ENCODE measurements at regions not wholly inside any gene's neighbourhood (a gene's known extent, or its start where the extent isn't known, plus 50 kb on each side); places are given as distances from the start of the nearest gene placed in this dataset.

DNA sequence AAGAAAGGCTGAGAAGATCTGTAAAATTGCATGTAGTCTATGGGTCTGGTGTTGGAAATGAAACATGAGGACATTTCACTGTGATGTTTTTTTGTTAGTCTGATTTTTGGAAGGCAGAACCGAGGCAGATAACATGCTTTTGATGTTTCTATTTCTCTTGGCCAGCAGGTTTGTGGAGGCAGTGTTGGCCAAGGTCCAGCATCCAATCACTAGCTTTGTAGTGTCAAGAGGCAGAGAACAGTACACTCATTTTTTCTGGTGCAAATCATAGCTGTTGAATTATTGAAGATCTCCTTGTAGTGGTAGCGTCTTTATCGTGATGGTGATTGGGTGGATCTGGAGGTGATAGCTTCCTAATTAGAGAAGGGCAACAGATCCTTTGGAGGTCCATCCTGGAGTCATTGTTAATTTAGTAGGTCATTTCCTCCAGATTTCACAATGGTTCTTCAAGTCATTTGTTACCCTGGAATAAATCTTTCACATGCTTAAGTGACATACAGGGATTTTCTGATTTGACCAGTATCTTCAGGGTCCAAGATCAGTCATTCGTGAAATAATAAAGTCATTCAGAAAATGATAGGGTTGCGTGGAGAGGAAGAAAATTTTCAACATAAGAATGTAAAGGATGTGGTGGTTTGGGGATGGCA lies 252.4 kb upstream of the CPNE8 start:
- no peak overlapping the region for H2BK12ac ChIP-seq (ENCODE audit: low read length)
- no peak overlapping the region for H2BK120ac ChIP-seq (ENCODE audit: insufficient read depth, low read length, poor library complexity)
- no peaks in the 10 kb centered on the region for H3K27me3 ChIP-seq (ENCODE audit: insufficient read depth, low read length)
- H4K12ac ChIP-seq (ENCODE audit: low read depth, low read length): no peak overlapping the region
- DNase-seq: no peak
- H3K79me2 ChIP-seq (ENCODE audit: control insufficient read depth, insufficient read depth, low read length, poor library complexity): no peaks in the 10 kb centered on the region
- no peak overlapping the region for H3K14ac ChIP-seq (ENCODE audit: low read length)
- no peak overlapping the region for H3K4me3 ChIP-seq (ENCODE audit: low read depth, low read length)
- no peak overlapping the region for H3K9ac ChIP-seq (ENCODE audit: low read length)
- H3K4me1 ChIP-seq (ENCODE audit: control insufficient read depth in 1 of 2, insufficient read depth in 2 of 2, low read length in 2 of 2): no peaks in the 10 kb centered on the region
- H2AK5ac ChIP-seq (ENCODE audit: low read length): no peak overlapping the region
- no peak overlapping the region for H2BK5ac ChIP-seq (ENCODE audit: low read depth, low read length, poor library complexity)
- H3K27ac ChIP-seq (ENCODE audit: low read depth, low read length): no peak overlapping the region
- H4K91ac ChIP-seq (ENCODE audit: low read depth, low read length): no peak overlapping the region
- no peak overlapping the region for H3K4me2 ChIP-seq (ENCODE audit: low read length)
- no peaks in the 10 kb centered on the region for H3K36me3 ChIP-seq (ENCODE audit: control insufficient read depth in 1 of 2, insufficient read depth in 2 of 2, low read length in 2 of 2)
- no peaks in the 10 kb centered on the region for H3K9me3 ChIP-seq (ENCODE audit: insufficient read depth, low read depth, low read length)
- no peak overlapping the region for H3K4ac ChIP-seq (ENCODE audit: low read depth, low read length)
- H4K8ac ChIP-seq (ENCODE audit: low read depth, low read length): no peak overlapping the region
- no peaks in the 10 kb centered on the region for H3K79me1 ChIP-seq (ENCODE audit: low read length)
- WGBS (ENCODE audit: extremely low coverage, insufficient coverage, insufficient read length): no CpG with 5 or more reads among the region's 5 CpGs
- no peak overlapping the region for H3K18ac ChIP-seq (ENCODE audit: low read length)
- H3K23ac ChIP-seq (ENCODE audit: low read length): no peak overlapping the region
- H2AFZ ChIP-seq (ENCODE audit: insufficient read depth, low read length, poor library complexity): no peak overlapping the region

DNA sequence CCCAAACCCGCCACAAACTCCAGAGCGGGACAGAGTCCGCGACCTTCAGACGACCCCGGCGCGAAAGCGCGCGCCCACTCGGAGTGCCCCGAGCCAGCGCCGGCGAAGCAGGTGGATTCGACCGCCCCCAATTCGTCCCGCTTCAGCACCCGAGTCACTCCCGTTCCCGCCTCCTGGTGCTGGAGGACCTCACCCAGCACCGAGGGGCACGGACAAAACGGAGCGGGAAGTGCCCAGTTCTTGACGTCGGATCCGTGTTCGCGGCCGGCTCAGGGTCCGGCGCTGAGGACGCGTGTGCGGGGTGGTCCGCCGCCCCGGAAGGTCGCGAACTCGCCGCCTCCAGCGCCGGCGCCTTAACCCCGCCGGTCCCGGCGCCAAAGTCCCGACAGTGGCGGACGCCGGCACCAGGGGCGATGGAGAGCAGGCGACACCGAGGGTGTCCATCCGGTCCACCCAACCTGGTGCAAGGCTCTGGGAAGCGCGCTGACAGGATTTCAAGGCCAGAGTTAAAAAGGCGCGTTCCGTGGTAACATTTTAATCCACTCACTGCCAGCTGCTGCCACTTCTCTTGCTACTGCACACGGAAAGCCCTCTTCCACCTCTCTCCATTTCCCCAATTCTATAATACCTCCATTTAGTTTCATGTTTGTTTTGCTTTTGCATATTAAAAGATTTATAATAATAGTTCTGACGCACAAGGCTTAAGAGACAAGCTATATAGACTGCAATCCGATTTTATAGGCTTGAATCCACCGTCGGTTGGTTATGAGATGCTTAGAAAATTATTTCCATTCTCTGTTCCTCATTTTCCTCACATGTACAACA lies 240.0 kb upstream of the CPNE8 start:
- Histone ChIP-seq H3K9ac (ENCODE audit: low read length) (no peak overlapping the region), H2AFZ (ENCODE audit: insufficient read depth, low read length, poor library complexity) (peak overlapping the region; percentile 25), H3K4ac (ENCODE audit: low read depth, low read length) (no peak overlapping the region), H3K36me3 (ENCODE audit: control insufficient read depth in 1 of 2, insufficient read depth in 2 of 2, low read length in 2 of 2) (no peaks in the 10 kb centered on the region), H3K4me3 (ENCODE audit: low read depth, low read length) (peak overlapping the region; percentile 30), H4K8ac (ENCODE audit: low read depth, low read length) (peak overlapping the region; percentile 74), H2BK12ac (ENCODE audit: low read length) (peak overlapping the region; percentile 27), H3K27ac (ENCODE audit: low read depth, low read length) (no peak overlapping the region), H2BK120ac (ENCODE audit: insufficient read depth, low read length, poor library complexity) (no peak overlapping the region), H3K23ac (ENCODE audit: low read length) (no peak overlapping the region), H3K27me3 (ENCODE audit: insufficient read depth, low read length) (no peaks in the 10 kb centered on the region), H3K4me2 (ENCODE audit: low read length) (peak overlapping the region; percentile 40), H3K79me2 (ENCODE audit: control insufficient read depth, insufficient read depth, low read length, poor library complexity) (peaks cover 2% of the 10 kb centered on the region), H2AK5ac (ENCODE audit: low read length) (no peak overlapping the region), H3K4me1 (ENCODE audit: control insufficient read depth in 1 of 2, insufficient read depth in 2 of 2, low read length in 2 of 2) (no peaks in the 10 kb centered on the region), H4K91ac (ENCODE audit: low read depth, low read length) (peak overlapping the region; percentile 56), H3K79me1 (ENCODE audit: low read length) (no peaks in the 10 kb centered on the region), H3K18ac (ENCODE audit: low read length) (no peak overlapping the region), H4K12ac (ENCODE audit: low read depth, low read length) (peak overlapping the region; percentile 18), H3K14ac (ENCODE audit: low read length) (no peak overlapping the region), H3K9me3 (ENCODE audit: insufficient read depth, low read depth, low read length) (peaks cover 4% of the 10 kb centered on the region), H2BK5ac (ENCODE audit: low read depth, low read length, poor library complexity) (no peak overlapping the region)
- no CpG with 5 or more reads among the region's 70 CpGs for WGBS (ENCODE audit: extremely low coverage, insufficient coverage, insufficient read length)
- peak; percentile 17 to 68 for DNase-seq

- no peaks in the 10 kb centered on the region for H3K36me3 ChIP-seq (ENCODE audit: control insufficient read depth in 1 of 2, insufficient read depth in 2 of 2, low read length in 2 of 2)
- no peak overlapping the region for H2BK5ac ChIP-seq (ENCODE audit: low read depth, low read length, poor library complexity)
- H3K4me1 ChIP-seq (ENCODE audit: control insufficient read depth in 1 of 2, insufficient read depth in 2 of 2, low read length in 2 of 2): no peaks in the 10 kb centered on the region
- H2BK12ac ChIP-seq (ENCODE audit: low read length): no peak overlapping the region
- no peak overlapping the region for H2AK5ac ChIP-seq (ENCODE audit: low read length)
- no peak overlapping the region for H3K27ac ChIP-seq (ENCODE audit: low read depth, low read length)
- peaks cover 2% of the 10 kb centered on the region for H3K79me2 ChIP-seq (ENCODE audit: control insufficient read depth, insufficient read depth, low read length, poor library complexity)
- no peak overlapping the region for H3K4ac ChIP-seq (ENCODE audit: low read depth, low read length)
- no peaks in the 10 kb centered on the region for H3K27me3 ChIP-seq (ENCODE audit: insufficient read depth, low read length)
- no peak overlapping the region for H4K8ac ChIP-seq (ENCODE audit: low read depth, low read length)
- DNase-seq: no peak
- H4K12ac ChIP-seq (ENCODE audit: low read depth, low read length): no peak overlapping the region
- H4K91ac ChIP-seq (ENCODE audit: low read depth, low read length): no peak overlapping the region
- H3K4me3 ChIP-seq (ENCODE audit: low read depth, low read length): no peak overlapping the region
- H3K79me1 ChIP-seq (ENCODE audit: low read length): no peaks in the 10 kb centered on the region
- no peak overlapping the region for H3K23ac ChIP-seq (ENCODE audit: low read length)
- H3K18ac ChIP-seq (ENCODE audit: low read length): no peak overlapping the region
- peak overlapping the region; percentile 45 for H2AFZ ChIP-seq (ENCODE audit: insufficient read depth, low read length, poor library complexity)
- H3K4me2 ChIP-seq (ENCODE audit: low read length): peak overlapping the region; percentile 40
- no CpG with 5 or more reads among the region's 41 CpGs for WGBS (ENCODE audit: extremely low coverage, insufficient coverage, insufficient read length)
- no peak overlapping the region for H3K14ac ChIP-seq (ENCODE audit: low read length)
- H2BK120ac ChIP-seq (ENCODE audit: insufficient read depth, low read length, poor library complexity): no peak overlapping the region
- peaks cover 4% of the 10 kb centered on the region for H3K9me3 ChIP-seq (ENCODE audit: insufficient read depth, low read depth, low read length)
- H3K9ac ChIP-seq (ENCODE audit: low read length): no peak overlapping the region
Observed at GRCh38 chr12:39144613-39145061, 239.2 kb upstream of the CPNE8 start.

DNA sequence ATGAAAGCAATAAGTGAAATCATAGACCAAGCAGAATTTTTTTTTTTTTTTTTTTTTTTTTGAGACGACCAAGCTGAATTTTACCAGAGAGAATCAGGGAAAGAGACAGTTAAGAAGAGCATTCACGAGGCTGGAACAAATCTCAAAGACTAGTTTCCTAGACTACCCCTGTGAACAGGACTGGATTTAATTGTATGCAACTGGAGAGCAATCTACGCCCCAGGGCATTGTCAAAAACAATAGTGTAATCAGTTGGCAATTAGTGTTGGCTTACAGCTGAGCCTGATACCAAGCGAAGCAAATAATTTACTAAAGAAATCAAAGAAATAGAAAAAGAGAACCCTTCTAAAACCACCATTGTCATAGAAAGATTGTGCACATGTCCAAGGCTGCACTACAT lies 232.9 kb upstream of the CPNE8 start:
- H3K79me1 ChIP-seq (ENCODE audit: low read length): no peaks in the 10 kb centered on the region
- no peak overlapping the region for H2BK120ac ChIP-seq (ENCODE audit: insufficient read depth, low read length, poor library complexity)
- H2AFZ ChIP-seq (ENCODE audit: insufficient read depth, low read length, poor library complexity): no peak overlapping the region
- no peaks in the 10 kb centered on the region for H3K9me3 ChIP-seq (ENCODE audit: insufficient read depth, low read depth, low read length)
- no peak overlapping the region for H3K4me2 ChIP-seq (ENCODE audit: low read length)
- H3K79me2 ChIP-seq (ENCODE audit: control insufficient read depth, insufficient read depth, low read length, poor library complexity): no peaks in the 10 kb centered on the region
- H2AK5ac ChIP-seq (ENCODE audit: low read length): no peak overlapping the region
- no peak overlapping the region for H3K18ac ChIP-seq (ENCODE audit: low read length)
- no peak overlapping the region for H3K9ac ChIP-seq (ENCODE audit: low read length)
- no peak overlapping the region for H2BK12ac ChIP-seq (ENCODE audit: low read length)
- no peak overlapping the region for H3K4me3 ChIP-seq (ENCODE audit: low read depth, low read length)
- H3K4ac ChIP-seq (ENCODE audit: low read depth, low read length): no peak overlapping the region
- no peak overlapping the region for H2BK5ac ChIP-seq (ENCODE audit: low read depth, low read length, poor library complexity)
- H3K4me1 ChIP-seq (ENCODE audit: control insufficient read depth in 1 of 2, insufficient read depth in 2 of 2, low read length in 2 of 2): peaks cover 0 to 4% of the 10 kb centered on the region in 2 experiments
- no peak overlapping the region for H3K14ac ChIP-seq (ENCODE audit: low read length)
- no peaks in the 10 kb centered on the region for H3K27me3 ChIP-seq (ENCODE audit: insufficient read depth, low read length)
- H4K8ac ChIP-seq (ENCODE audit: low read depth, low read length): no peak overlapping the region
- H4K91ac ChIP-seq (ENCODE audit: low read depth, low read length): no peak overlapping the region
- DNase-seq: no peak
- no peak overlapping the region for H3K27ac ChIP-seq (ENCODE audit: low read depth, low read length)
- H3K23ac ChIP-seq (ENCODE audit: low read length): no peak overlapping the region
- WGBS (ENCODE audit: extremely low coverage, insufficient coverage, insufficient read length): no CpG with 5 or more reads among the region's 4 CpGs
- no peak overlapping the region for H4K12ac ChIP-seq (ENCODE audit: low read depth, low read length)
- no peaks in the 10 kb centered on the region for H3K36me3 ChIP-seq (ENCODE audit: control insufficient read depth in 1 of 2, insufficient read depth in 2 of 2, low read length in 2 of 2)
